ENCODE measurements at regions not wholly inside any gene's neighbourhood (a gene's known extent, or its start where the extent isn't known, plus 50 kb on each side); places are given as distances from the start of the nearest gene placed in this dataset.

DNA sequence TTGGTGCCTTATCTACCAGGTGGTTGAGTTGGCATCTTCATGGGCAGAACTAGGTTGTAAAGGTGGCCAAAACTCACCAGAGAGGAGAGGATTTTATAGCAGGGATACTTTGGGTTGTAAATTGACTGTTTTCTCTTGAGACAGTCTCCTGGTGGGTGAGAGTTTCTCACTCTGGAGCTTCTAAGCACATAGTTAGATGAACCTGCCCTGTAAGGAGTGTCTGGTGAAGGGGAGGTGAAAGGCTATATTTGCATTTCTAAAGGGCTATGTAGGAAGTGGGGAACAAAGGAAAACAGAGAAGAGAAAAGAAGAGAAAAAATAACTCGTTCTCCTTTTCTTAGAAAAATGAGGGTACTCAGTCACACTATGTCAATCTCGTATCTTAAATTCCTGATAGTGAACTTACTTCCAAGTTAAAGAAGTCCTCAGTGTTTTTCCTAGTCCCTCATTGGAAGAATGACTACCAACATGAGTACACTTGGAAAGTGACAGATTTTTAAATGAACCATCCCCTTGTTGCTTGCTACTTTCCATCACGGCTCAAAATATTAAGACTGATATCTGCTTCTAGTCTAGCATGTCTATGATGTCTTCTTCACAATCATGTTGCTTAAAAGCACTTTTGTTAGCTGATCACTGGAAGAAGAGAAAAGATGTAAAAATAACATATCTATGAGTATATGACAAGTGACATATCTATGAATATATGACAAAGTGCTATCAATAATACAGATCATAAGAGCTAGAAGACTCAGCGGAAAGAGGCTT, 113.8 kb upstream of the P2RY1 start:
- DNase-seq (ENCODE audit: extremely low read depth in 1 of 4, low spot score in 3 of 4) (no peak), FAIRE-seq (no peak), ATAC-seq (no peak)
- in situ Hi-C loops (cut with MboI) (no loop called here), intact Hi-C loops (cut with micrococcal nuclease) (no loop called here)
- Histone ChIP-seq H2AFZ (ENCODE audit: low read depth, low read length) (no peak overlapping the region), H3K9me1 (ENCODE audit: control insufficient read depth, insufficient read depth, low read length) (no peaks in the 10 kb centered on the region), H3K4me3 (no peak overlapping the region), H3K36me3 (ENCODE audit: control insufficient read depth, insufficient read depth, low read length) (no peaks in the 10 kb centered on the region), H3K4me1 (replicated peaks in 1 of 2; ENCODE audit: control insufficient read depth in 2 of 2, insufficient read depth in 2 of 2, low read length in 2 of 2) (peaks cover 0 to 3% of the 10 kb centered on the region in 2 experiments; a peak in 1 of 5 replicates), H3K27me3 (ENCODE audit: control insufficient read depth in 2 of 2, insufficient read depth in 2 of 2, low read length in 2 of 2) (no peaks in the 10 kb centered on the region), H3K9me3 (replicated peaks; ENCODE audit: control insufficient read depth, insufficient read depth, low read depth, low read length) (no peaks in the 10 kb centered on the region), H3K4me2 (ENCODE audit: insufficient read depth, low read length) (no peak overlapping the region), H4K20me1 (replicated peaks; ENCODE audit: control insufficient read depth, insufficient read depth, low read length) (no peaks in the 10 kb centered on the region), H3K9ac (ENCODE audit: insufficient read depth in 1 of 2, low read depth in 2 of 2, low read length in 2 of 2) (no peak overlapping the region), H3K79me2 (ENCODE audit: control insufficient read depth, insufficient read depth, low read length) (no peaks in the 10 kb centered on the region), H3K27ac (ENCODE audit: extremely low read depth, low read depth, low read length) (no peak overlapping the region)
- POLR2A ChIA-PET: no interaction called here
- no peak for TF ChIP-seq THAP7 (CRISPR knock-in tag; IDR thresholded peaks at IDR 0.05)
- TF ChIP-seq PRMT5 (CRISPR knock-in tag; IDR thresholded peaks at IDR 0.05): no peak
- TF ChIP-seq, protein P1, sequence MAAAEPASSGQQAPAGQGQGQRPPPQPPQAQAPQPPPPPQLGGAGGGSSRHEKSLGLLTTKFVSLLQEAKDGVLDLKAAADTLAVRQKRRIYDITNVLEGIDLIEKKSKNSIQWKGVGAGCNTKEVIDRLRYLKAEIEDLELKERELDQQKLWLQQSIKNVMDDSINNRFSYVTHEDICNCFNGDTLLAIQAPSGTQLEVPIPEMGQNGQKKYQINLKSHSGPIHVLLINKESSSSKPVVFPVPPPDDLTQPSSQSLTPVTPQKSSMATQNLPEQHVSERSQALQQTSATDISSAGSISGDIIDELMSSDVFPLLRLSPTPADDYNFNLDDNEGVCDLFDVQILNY (CRISPR knock-in tag; IDR thresholded peaks at IDR 0.05): no peak
- TF ChIP-seq HMG20B (CRISPR knock-in tag; IDR thresholded peaks at IDR 0.05): no peak
- 39% methylated on average over 4 of the region's 4 CpGs for WGBS (ENCODE audit: insufficient coverage, low coverage, missing lambda C conversion rate)
- CTCF ChIA-PET (ENCODE audit: low intra/inter-chr PET ratio): interaction anchor here (0.7 kb wide), 1 partner anchor 725 kb away, joined by 3 read pairs; no protein-coding TSS in a partner anchor
- no TSS peak for BruUV-seq (replicated peaks)

Data from K562 (cell line).